NCI-H2029 treated with DMSO at 0.1 percent for 48 hours (cell line): ENCODE measurements at regions not wholly inside any gene's neighbourhood (a gene's known extent, or its start where the extent isn't known, plus 50 kb on each side); places are given as distances from the start of the nearest gene placed in this dataset.
"Not testable (repeated sequence)": the region's sequence is repeated elsewhere in the genome, so short reads cannot be mapped to it uniquely, and the experiment has no call there.

Experiments used
- DNase-seq: peaks from one replicate; lab custom pipeline; 2025; lab: John Stamatoyannopoulos, UW

DNA sequence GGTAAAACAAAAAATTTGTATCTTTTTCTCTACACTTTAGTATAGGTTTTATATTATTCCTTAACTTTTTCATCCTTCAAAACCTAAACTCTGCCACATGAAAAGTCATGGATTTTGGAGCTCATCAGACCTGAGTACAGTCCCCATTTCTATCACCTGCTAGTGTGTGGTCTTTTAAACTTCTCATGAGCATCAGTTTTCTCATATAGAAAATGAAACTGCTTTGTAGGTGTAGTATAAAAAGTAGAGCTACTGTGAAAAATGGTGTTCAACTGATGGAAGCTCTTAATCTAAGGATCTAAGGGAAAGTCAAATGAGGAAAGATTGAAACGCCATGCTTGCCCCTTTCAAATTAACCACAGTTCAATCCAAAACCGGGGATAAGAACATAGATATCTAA is 686.5 kb downstream of the MECOM start:
- no peak for DNase-seq

GRCh38 chr3:168975576-168975975 is 687.9 kb downstream of the MECOM start:
- DNase-seq, result no peak

GRCh38 chr3:168974617-168975403 is 688.7 kb downstream of the MECOM start:
- DNase-seq, result no peak

DNA sequence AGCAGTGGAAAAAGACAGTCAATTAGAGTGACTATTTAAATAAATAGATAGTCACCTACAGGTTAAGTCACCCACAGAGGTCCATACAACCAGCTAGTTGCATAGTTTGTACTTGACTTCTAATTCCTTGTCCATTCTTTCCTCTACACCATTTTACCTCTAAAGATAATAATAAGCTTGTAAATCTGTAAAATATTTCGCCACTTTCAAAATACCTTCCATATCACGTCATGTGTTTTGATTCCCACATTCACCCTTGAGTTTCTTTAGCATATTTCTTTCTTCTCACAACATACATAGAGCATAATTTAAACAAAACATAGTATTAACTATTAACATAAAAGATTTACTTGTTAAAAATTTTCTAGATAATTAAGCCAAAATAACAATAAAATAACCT is 689.6 kb downstream of the MECOM start:
- DNase-seq, result no peak

DNA sequence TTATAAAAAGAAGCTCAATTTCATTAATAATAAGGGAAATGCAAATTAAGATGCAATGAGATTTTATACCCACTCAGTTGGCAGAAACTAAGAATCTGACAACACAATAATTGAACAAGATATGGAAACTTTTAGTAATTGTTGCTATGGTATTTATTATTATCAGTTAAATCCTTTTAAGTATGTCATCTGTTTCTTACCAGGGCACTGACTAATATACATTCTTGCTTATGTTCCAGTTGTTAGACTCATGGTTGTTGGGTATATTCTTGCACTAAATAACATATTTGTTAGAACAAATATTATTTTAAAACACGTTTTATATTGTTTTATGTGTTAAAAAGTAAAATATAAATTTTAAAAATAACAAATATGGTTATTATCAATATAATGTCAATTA is 690.3 kb downstream of the MECOM start:
- DNase-seq, result no peak

DNA sequence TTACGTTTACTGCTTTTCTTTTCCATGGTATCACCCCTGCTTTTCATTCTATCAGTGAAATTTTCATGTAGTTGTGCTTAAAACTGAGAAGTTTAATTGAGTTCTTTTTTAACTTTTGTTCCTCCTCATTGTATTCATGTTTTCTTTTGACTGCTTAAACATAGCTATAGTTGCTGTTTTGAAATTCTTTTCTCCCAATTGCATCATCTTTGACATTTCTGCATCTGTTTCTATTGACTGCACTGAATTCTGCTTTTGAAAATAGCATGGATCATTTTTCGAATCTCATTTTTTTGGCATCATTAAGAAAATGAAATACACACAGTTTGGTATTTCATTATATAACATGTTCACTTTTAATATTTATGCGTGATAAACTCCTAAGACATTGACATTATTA is 694.9 kb downstream of the MECOM start:
- no peak for DNase-seq

DNA sequence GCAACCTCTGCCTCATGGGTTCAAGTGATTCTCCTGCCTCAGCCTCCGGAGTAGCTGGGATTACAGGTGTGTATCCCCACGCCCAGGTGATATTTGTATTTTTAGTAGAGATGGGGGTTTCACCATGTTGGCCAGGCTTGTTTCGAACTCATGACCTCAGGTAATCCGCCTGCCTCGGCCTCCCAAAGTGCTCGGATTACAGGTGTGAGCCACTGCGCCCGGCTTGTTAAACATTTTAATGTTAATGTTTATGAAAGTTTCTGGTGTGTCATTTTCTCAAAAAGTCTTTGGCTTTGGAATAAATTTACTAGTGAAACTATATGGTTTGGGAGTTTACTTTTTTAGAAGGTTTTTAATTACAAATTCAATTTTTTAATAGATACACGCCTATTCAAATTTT is 698.8 kb downstream of the MECOM start:
- DNase-seq, result no peak

DNA sequence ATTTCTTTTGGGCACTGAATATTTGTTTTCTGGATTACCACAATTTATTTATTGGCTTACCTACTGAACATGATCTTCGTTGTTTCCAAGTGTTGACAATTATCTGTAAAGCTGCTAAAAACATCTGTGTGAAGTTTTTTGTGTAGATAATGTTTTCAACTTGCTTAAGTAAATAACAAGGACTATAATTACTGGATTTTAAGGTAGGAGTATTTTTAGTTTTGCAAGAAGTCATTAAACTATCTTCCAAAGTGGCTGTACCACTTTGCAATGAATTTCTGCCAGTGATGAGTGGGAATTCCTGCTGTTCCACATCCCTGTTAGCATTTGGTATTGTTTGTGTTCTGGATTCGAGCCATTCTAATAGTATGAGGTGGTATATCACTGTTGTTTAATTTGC is 702.2 kb downstream of the MECOM start:
- DNase-seq, result no peak

DNA sequence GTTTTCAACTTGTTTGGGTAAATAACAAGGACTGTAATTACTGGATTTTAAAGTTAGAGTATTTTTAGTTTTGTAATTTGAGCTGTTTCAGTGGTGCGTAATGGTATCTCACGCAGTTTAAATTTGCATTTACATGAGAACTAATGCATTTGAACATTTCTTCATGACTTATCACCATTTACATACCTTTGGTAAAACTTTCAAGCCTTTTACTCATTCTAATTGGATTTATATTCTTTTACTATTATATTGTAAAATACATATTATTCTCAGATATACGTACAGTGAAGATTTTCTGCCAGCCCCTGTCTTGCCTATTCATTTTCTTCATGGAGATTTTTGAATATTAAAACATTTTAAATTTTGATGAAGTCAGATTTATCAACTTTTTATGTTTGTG is 703.8 kb downstream of the MECOM start:
- DNase-seq, result no peak

DNA sequence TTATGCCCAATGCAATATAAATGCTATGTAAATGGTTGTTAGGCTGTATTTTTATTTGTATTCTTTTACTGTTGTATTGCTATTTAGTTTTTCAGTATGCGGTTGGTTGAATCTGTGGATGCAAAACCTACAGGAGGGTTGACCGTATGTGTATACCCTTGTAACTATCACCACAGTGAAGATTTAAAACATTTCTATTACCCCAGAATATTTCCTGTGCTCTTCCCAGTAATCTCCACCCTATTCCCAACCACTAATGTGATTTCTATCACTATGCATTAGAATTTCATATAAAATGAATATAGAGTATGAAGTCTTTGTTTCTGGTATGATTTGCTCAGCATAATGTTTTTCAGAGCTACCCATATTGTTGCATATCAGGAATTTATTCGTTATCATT is 705.0 kb downstream of the MECOM start:
- DNase-seq, result no peak

DNA sequence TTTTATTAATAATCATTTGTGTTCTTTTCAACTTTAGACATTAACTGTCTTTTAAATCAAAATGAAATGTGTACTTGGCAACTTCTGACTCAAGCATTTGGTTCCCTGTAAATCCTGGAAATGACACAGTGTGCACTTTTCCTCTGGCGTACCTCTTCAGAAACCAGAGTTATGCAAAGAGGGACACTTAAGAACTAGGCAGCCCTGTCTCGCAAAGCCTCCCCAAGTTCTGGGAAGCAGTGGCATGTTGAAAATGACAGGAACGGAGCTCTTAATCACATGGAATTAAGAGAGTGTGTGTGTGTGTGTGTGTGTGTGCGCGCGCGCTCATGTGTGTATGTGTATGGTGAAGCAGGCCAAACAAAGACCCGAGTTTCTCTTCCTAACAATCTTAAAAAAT is 707.4 kb downstream of the MECOM start:
- DNase-seq, result no peak

- no peak for DNase-seq
Observed at GRCh38 chr3:168952551-168952950, 711.0 kb downstream of the MECOM start.

GRCh38 chr3:168951884-168952283 is 711.6 kb downstream of the MECOM start:
- no peak for DNase-seq

DNA sequence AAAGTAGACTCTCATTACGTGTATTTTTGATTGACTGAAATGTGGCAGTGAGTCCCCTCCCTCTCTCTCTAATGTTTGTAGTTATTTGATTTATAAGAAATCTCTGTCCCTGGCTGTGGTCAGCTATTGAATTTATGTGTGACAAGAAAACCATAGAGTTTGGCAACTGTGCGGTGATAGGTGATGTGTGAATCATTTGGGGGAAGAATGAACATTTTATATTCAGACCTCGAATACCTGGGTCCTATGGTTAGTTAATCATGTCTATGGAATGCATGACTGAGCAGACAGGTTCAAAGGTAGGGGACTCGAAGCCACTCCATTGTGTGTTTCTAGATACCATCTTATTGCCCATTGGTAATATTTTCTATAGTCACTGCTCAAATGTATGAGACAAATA is 712.1 kb downstream of the MECOM start:
- no peak for DNase-seq

- DNase-seq, result no peak
Observed at GRCh38 chr3:168950622-168951021, 712.9 kb downstream of the MECOM start.

DNA sequence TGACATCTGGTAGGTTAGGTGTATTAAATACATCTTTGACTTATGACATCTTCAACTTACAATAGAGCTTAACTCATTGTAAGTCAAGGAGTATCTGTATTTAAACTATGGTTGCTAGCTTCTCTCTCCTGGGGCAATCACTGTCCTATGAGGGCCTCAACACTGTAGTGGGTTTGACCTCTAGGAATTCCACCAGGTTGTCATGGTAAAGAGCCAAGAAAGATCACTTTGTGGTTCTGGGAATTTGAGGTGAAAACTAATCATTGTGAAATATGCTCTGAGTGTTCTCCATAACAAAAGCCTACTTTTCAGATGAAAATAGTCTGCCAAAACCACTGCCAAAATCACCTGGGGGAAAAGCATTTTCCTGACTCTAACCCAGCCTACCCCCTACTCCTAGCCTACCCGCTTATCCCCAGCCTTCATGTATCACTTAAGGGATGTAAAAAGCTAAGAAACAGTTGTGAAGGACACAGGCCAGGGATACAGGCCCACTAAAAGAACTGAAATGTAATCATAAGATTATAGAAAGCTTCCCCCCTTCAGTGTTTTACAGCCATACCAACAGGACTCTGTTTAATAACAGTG is 723.8 kb downstream of the MECOM start:
- DNase-seq, result no peak

- no peak for DNase-seq
Observed at GRCh38 chr3:168933614-168934013, 729.9 kb downstream of the MECOM start.

- DNase-seq, result not testable (repeated sequence)
Observed at GRCh38 chr3:168929997-168930396, 733.5 kb downstream of the MECOM start.

DNA sequence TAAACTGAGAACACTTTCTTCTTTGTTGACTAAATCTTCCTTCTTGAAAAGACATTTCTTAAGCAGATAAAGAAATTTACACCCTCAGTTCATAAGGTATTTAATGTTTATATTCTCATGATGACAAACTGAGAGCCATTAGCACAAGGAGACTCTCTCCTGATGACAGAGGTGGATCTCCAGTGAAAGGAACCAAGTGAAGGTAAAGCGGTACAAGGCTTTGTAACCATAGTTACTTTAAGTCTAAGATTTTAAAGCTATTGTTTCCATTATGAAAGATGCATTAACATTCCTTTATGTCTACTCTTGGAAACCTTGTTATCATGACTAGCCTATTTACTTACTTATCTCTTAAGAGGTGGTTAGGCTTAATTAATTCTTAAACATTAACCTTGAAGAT is 737.1 kb downstream of the MECOM start:
- DNase-seq, result no peak

GRCh38 chr3:168925568-168925967 is 737.9 kb downstream of the MECOM start:
- DNase-seq, result no peak

DNA sequence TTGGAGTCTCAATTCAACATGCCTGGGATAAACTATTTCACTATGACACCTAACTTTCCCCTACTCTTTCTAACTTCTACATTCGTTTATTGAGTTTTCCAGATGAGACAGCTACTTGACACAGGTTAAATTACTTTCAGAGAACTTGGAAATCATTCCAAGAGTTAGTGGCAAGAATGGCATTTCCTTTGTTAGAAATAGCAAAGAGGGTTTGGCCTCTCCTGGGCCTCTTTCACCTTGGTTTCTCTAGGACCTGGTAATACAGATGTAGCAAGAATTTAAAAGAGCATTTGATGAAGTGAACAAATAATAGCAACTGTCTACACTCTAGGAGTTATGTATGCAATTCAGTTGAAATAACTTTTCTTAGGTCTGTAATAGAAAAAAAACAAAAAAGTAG is 748.9 kb downstream of the MECOM start:
- DNase-seq, result no peak

GRCh38 chr3:168909260-168909659 is 754.3 kb downstream of the MECOM start:
- DNase-seq, result no peak

DNA sequence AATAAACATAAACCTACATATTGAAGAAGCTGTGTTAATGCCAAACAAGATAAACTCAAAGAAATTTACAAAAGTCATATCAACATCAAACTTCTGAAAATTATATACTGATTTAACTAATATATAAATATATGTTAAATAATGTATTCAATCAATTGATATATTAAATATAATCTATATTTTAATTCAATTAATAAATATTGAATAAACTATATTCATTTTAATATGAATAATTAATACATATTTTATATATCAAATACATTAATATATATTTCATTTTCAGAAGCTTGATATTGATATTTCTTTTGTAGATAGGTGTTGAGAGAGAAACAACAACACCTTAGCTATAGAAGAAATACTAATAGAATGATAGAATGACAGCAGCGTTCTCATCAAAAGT is 768.1 kb downstream of the MECOM start:
- DNase-seq, result no peak

- no peak for DNase-seq
Observed at GRCh38 chr3:168894214-168894613, 769.3 kb downstream of the MECOM start.
